C4-2B (cell line): ENCODE measurements at regions not wholly inside any gene's neighbourhood (a gene's known extent, or its start where the extent isn't known, plus 50 kb on each side); places are given as distances from the start of the nearest gene placed in this dataset.

ENCODE experiments used
- ZFX ChIP-seq: fragments of 450-650 bp; IDR thresholded peaks from 2 replicates; pipeline ENCODE4 v1.6.1; 2017
- TF ChIP-seq, protein P1 (sequence below): fragments of 450-650 bp; conservative IDR thresholded peaks from 2 replicates; pipeline ENCODE4 v1.5.1; 2017; ENCODE audit warnings: mild to moderate bottlenecking

DNA sequence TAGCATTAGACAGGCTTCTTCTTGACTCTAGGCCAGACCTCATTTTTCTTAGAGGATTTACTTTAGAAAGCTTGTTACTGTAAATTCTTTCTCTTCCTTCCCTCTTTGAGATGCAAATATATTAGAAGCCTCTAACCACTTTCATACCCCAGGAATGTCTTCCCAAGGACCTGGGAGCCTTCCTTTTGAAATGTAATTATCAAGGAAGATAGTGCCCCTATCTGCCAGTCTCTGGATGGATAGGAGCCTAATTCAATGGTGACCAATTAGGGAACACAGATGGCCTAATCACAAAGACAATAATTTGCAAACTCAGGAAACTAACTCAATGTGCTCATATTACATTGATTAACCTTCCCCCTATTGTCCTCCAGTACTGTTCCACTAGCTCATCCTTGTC, 145.6 kb upstream of the DCAF8L1 start:
- TF ChIP-seq, protein P1, sequence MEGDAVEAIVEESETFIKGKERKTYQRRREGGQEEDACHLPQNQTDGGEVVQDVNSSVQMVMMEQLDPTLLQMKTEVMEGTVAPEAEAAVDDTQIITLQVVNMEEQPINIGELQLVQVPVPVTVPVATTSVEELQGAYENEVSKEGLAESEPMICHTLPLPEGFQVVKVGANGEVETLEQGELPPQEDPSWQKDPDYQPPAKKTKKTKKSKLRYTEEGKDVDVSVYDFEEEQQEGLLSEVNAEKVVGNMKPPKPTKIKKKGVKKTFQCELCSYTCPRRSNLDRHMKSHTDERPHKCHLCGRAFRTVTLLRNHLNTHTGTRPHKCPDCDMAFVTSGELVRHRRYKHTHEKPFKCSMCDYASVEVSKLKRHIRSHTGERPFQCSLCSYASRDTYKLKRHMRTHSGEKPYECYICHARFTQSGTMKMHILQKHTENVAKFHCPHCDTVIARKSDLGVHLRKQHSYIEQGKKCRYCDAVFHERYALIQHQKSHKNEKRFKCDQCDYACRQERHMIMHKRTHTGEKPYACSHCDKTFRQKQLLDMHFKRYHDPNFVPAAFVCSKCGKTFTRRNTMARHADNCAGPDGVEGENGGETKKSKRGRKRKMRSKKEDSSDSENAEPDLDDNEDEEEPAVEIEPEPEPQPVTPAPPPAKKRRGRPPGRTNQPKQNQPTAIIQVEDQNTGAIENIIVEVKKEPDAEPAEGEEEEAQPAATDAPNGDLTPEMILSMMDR = no peak
- no peak for TF ChIP-seq ZFX
